Tibial artery (tissue), 4 donors: ENCODE measurements at regions not wholly inside any gene's neighbourhood (a gene's known extent, or its start where the extent isn't known, plus 50 kb on each side); places are given as distances from the start of the nearest gene placed in this dataset.
A peak's percentile ranks its signal among the peaks of the same experiment; 100 is the strongest.

Experiments used
- DNase-seq, 2 donors: peaks; one replicate each; pipeline ENCODE4 v3.0.0-alpha.2; 2019
- H3K27ac ChIP-seq, 2 donors: fragments of 200-600 bp; sonication (generic) in 1 of 2; 1 replicate in 1 of 2; 2 replicates in 1 of 2; pipeline ENCODE4 v1.5.1; 2018 to 2019; ENCODE audit warnings: mild to moderate bottlenecking in 1 of 2
- H3K27me3 ChIP-seq, 2 donors: fragments of 200-600 bp; sonication (generic) in 1 of 2; one replicate each; pipeline versions ENCODE4 v1.5.1 to v1.6.0; 2016 to 2019
- H3K36me3 ChIP-seq, 3 donors: fragments of 200-600 bp; sonication (generic) in 2 of 3; one replicate each; pipeline ENCODE4 v1.5.1; 2016 to 2019; ENCODE audit warnings: mild to moderate bottlenecking in 2 of 3
- H3K4me1 ChIP-seq, 4 donors: fragments of 200-600 bp; sonication (generic) in 2 of 4; 1 replicate in 3 of 4; 2 replicates in 1 of 4; pipeline ENCODE4 v1.5.1; 2016 to 2019
- H3K4me3 ChIP-seq, 2 donors: fragments of 200-600 bp; sonication (generic) in 1 of 2; 1 replicate in 1 of 2; 2 replicates in 1 of 2; pipeline ENCODE4 v1.5.1; 2018 to 2019; ENCODE audit warnings: mild to moderate bottlenecking in 2 of 2
- H3K9me3 ChIP-seq, 3 donors: fragments of 200-600 bp; sonication (generic) in 1 of 3; one replicate each; pipeline ENCODE4 v1.5.1; 2016 to 2019
- intact Hi-C: fragments of 100-400 bp; cut with DNase I; formaldehyde crosslinking; loops from one replicate; pipeline ENCODE4 v1.15.0; 2023; ENCODE audit warnings: low total_unique reads
- TF ChIP-seq, protein P1 (sequence below), 2 experiments: fragments of 200-600 bp in 1 of 2; fragments of 450-650 bp in 1 of 2; IDR thresholded peaks; one replicate each; pipeline ENCODE4 v1.5.1; 2017 to 2019; ENCODE audit warnings: antibody characterized with exemption in 2 of 2, mild to moderate bottlenecking in 1 of 2, moderate library complexity in 1 of 2

DNA sequence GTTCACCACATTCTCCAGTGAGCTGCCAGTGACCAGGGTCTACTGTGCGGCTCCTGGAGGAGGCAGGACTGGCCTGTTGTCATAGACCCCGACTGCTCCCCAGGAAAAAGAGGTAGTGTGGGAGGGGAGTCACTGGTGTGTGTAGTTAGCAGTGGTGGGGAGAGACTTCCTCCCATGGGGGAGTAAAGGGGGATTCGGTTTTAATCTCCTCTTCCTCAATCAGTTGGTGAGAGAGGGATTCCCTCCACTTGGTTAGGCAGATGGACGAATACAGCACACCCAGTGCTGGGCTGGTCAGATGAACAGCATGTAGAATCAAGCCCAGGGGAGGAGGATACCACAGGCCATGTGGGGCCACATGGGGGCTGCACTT, 207.6 kb upstream of the S1PR3 start:
- Histone ChIP-seq H3K4me3 (no peak overlapping the region), H3K4me1 (peaks cover 0 to 39% (median 15%) of the 10 kb centered on the region in 4 donors), H3K9me3 (no peaks in the 10 kb centered on the region), H3K27ac (no peak overlapping the region), H3K27me3 (no peaks in the 10 kb centered on the region), H3K36me3 (no peaks in the 10 kb centered on the region)
- TF ChIP-seq, protein P1, sequence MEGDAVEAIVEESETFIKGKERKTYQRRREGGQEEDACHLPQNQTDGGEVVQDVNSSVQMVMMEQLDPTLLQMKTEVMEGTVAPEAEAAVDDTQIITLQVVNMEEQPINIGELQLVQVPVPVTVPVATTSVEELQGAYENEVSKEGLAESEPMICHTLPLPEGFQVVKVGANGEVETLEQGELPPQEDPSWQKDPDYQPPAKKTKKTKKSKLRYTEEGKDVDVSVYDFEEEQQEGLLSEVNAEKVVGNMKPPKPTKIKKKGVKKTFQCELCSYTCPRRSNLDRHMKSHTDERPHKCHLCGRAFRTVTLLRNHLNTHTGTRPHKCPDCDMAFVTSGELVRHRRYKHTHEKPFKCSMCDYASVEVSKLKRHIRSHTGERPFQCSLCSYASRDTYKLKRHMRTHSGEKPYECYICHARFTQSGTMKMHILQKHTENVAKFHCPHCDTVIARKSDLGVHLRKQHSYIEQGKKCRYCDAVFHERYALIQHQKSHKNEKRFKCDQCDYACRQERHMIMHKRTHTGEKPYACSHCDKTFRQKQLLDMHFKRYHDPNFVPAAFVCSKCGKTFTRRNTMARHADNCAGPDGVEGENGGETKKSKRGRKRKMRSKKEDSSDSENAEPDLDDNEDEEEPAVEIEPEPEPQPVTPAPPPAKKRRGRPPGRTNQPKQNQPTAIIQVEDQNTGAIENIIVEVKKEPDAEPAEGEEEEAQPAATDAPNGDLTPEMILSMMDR (IDR thresholded peaks at IDR 0.05): no peak
- no peak for DNase-seq
- intact Hi-C loops: no loop called here

DNA sequence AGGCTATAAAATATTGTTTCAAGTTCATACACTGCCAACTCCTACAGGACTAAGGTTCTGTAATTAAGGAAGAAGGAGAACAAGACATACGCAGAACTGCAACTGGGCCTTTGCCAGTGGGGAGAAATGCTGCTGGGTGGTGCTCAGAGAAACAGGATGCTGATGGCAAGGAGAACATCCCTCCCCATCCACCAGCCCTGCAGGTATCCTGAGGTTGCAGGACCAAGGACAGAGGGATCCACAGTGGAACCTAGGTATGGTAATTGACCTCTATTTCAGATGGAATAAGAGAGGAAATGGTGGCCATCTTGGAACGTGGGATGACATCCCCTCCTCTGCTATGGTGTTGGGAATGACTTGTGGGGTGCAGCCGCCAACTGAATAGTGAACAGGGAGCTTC, 206.3 kb upstream of the S1PR3 start:
- Histone ChIP-seq H3K4me3 (no peak overlapping the region), H3K4me1 (peaks cover 0 to 39% (median 15%) of the 10 kb centered on the region in 4 donors), H3K27me3 (no peaks in the 10 kb centered on the region), H3K27ac (no peak overlapping the region), H3K36me3 (no peaks in the 10 kb centered on the region), H3K9me3 (no peaks in the 10 kb centered on the region)
- DNase-seq: no peak
- TF ChIP-seq, protein P1 (IDR thresholded peaks at IDR 0.05): no peak
- intact Hi-C loops: no loop called here

DNA sequence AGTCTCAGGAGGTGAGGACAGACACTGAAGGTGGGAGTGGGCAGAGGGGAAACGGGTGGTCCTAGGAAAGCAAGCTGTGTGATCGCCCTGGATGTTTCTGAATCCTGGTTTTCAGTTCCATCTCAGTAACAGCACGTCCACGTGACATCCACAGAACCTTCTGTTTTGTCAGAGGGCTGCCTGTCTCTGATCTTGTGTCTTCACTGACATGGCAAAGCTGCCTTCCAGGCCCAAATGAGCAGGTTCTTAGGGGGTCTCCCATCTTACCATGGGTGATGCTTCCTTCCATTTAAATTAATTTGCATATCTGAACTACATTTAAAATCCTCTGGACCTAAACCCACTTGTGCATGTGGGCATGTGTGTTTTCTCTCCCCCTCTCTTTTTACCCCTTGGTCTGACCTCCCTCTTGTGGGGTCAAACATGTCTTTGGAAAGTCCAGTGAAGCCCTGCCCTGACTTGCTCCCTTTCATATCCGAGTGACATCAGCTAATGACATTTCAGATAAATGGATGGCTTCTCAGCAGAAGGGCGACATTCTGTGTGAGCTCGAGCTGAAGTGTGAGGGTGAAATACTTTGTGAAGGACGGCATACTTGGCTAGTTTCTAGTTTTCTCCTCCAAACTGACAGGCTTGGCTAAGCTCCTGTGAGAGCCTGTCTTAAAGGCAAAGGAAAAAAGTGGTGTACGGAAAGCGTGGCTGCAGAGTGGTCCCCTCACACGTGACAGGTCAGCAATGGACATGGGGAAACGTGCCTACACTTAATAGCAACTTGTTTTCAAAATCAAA, 204.8 kb upstream of the S1PR3 start:
- Histone ChIP-seq H3K36me3 (no peaks in the 10 kb centered on the region), H3K4me3 (no peak overlapping the region), H3K4me1 (peaks cover 0 to 45% (median 22%) of the 10 kb centered on the region in 4 donors), H3K9me3 (no peaks in the 10 kb centered on the region), H3K27ac (peak overlapping the region in 1 of 2 donors; percentile 19), H3K27me3 (no peaks in the 10 kb centered on the region)
- intact Hi-C loops: no loop called here
- no peak for DNase-seq
- TF ChIP-seq, protein P1 (IDR thresholded peaks at IDR 0.05): no peak

DNA sequence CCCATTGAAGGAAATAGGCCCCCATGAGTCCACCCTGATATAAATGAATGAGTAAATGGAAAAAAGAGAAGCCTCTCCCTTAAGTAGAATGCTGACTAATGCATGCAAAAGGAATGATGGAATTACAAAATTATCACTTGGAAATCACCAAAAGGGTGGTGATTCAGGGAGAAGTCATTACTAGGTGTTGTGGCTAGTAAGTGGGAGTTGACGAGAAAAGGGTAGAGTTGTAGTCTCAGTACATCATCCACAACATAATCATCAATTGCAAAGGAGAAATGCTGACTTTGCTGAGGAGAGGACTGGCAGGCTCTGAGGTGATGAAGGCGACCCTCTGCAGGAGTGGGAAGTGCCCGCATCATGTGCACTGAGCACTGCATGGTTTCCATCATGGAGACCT, 201.5 kb upstream of the S1PR3 start:
- Histone ChIP-seq H3K9me3 (no peaks in the 10 kb centered on the region), H3K4me1 (peaks cover 0 to 40% (median 24%) of the 10 kb centered on the region in 4 donors), H3K27me3 (no peaks in the 10 kb centered on the region), H3K36me3 (no peaks in the 10 kb centered on the region), H3K4me3 (no peak overlapping the region), H3K27ac (no peak overlapping the region)
- intact Hi-C loops: no loop called here
- TF ChIP-seq, protein P1 (IDR thresholded peaks at IDR 0.05): no peak
- DNase-seq: no peak

DNA sequence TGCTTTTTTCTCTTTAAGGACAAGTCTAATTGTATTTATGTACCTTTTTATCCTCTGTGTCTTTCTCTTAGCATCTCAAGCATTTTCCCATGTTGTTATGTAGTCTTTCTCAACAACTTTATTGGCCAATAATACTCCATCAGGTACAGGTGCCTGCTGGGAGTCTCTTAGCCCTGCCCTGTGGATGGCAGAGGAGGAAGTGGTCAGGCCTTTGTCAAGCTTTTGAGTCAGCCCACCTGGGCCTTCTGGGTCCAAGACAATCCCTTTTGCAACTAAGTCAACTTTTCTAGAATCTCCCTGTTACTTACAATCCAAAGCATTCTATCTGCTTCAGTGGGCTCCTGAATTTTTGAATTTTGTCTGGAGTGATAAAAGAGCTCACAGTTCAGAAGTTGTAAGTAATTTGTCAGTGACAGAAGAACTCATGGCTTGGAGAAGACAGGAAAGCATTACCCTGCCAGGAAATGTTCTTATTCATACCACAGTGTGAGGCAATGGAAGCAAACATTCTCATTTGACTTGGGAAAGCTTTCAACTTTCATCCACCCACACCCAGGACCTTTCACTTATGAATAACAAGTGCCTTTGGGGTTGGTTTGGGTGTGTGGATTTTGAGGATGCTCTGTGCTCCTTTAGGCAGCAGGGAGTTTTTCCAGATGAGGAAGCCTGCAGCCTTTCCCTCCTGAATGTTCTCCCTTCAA, 200.0 kb upstream of the S1PR3 start:
- H3K4me3 ChIP-seq: no peak overlapping the region
- peak overlapping the region; percentile 4 to 49 for H3K27ac ChIP-seq
- intact Hi-C loops: no loop called here
- no peaks in the 10 kb centered on the region for H3K9me3 ChIP-seq
- H3K4me1 ChIP-seq: peaks cover 0 to 46% (median 24%) of the 10 kb centered on the region in 4 donors
- DNase-seq: peak in 1 of 2 donors; percentile 45
- H3K27me3 ChIP-seq: no peaks in the 10 kb centered on the region
- TF ChIP-seq, protein P1 (IDR thresholded peaks at IDR 0.05): no peak
- H3K36me3 ChIP-seq: no peaks in the 10 kb centered on the region
